ENCODE measurements at regions not wholly inside any gene's neighbourhood (a gene's known extent, or its start where the extent isn't known, plus 50 kb on each side); places are given as distances from the start of the nearest gene placed in this dataset.

DNA sequence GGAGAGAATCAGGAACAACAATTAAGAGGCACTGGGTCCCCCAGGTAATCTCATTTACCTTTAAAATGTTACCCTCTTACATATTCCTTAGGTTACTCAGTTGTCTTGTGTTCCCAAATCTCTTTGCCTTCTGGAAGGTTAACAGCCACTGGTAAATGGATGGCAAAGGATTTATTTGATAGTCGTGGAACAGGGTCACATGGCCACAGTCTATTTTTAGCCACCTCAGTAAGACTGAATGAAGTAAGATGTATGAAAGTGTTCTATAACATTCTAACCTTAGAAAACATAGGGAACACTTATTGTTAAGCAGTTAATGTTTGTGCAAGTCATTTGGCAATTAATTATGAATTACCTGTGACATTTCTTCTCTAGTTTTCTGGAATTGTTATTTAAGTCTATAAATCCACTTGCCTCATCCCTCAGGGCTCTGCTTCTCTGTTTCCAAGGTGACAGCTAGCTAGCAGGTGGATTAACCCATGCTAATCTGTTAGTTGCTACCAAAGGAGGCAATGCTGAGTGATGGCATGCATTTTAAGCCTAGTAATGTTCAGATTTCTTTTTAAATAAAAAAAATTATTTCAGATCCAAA, 211.0 kb downstream of the PIK3C3 start:
- intact Hi-C loops (cut with micrococcal nuclease; ENCODE audit: unreplicated experiment) = no loop called here
- H3K27me3 Mint-ChIP-seq (ENCODE audit: unreplicated experiment) = no peaks in the 10 kb centered on the region
- CTCF ChIA-PET = interaction anchor here (0.6 kb wide), 1 partner anchor 13 kb away, joined by 4 read pairs; no protein-coding TSS in a partner anchor
- BruUV-seq (replicated peaks) = no TSS peak
- no peaks in the 10 kb centered on the region for H3K36me3 Mint-ChIP-seq (ENCODE audit: insufficient read depth, unreplicated experiment)
- no peak overlapping the region for H3K27ac Mint-ChIP-seq (ENCODE audit: unreplicated experiment)
- no peak for DNase-seq
- H3K4me3 Mint-ChIP-seq (ENCODE audit: low read depth, unreplicated experiment) = no peak overlapping the region
- no peaks in the 10 kb centered on the region for H3K4me1 Mint-ChIP-seq (ENCODE audit: low read depth, unreplicated experiment)
- H3K9me3 Mint-ChIP-seq (ENCODE audit: low read depth, unreplicated experiment) = peaks cover 7% of the 10 kb centered on the region
- TF ChIP-seq, protein P1, sequence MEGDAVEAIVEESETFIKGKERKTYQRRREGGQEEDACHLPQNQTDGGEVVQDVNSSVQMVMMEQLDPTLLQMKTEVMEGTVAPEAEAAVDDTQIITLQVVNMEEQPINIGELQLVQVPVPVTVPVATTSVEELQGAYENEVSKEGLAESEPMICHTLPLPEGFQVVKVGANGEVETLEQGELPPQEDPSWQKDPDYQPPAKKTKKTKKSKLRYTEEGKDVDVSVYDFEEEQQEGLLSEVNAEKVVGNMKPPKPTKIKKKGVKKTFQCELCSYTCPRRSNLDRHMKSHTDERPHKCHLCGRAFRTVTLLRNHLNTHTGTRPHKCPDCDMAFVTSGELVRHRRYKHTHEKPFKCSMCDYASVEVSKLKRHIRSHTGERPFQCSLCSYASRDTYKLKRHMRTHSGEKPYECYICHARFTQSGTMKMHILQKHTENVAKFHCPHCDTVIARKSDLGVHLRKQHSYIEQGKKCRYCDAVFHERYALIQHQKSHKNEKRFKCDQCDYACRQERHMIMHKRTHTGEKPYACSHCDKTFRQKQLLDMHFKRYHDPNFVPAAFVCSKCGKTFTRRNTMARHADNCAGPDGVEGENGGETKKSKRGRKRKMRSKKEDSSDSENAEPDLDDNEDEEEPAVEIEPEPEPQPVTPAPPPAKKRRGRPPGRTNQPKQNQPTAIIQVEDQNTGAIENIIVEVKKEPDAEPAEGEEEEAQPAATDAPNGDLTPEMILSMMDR (IDR thresholded peaks at IDR 0.05; ENCODE audit: unreplicated experiment) = no peak

DNA sequence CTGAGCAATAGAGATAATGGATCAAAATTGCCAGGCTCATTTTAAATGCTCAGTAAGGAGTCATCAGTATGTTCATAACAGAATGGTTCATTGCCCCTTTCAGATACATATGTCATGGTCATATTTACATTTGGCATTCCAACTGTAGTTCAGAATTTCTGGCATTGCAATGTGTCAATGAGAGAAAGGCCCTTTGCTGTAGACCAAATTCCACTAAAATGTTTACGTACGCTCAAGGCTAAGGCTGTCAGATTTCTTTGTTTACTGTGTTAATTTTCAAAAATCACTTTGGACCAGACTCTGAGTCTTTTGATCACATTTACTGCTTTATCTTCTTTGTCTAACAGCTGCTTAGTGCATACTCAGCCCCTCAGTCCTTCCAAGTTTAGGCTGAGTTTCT, 213.5 kb downstream of the PIK3C3 start:
- no peak overlapping the region for H3K27ac Mint-ChIP-seq (ENCODE audit: unreplicated experiment)
- H3K27me3 Mint-ChIP-seq (ENCODE audit: unreplicated experiment) = no peaks in the 10 kb centered on the region
- H3K36me3 Mint-ChIP-seq (ENCODE audit: insufficient read depth, unreplicated experiment) = no peaks in the 10 kb centered on the region
- TF ChIP-seq, protein P1 (IDR thresholded peaks at IDR 0.05; ENCODE audit: unreplicated experiment) = no peak
- DNase-seq = no peak
- BruUV-seq (replicated peaks) = no TSS peak
- intact Hi-C loops (cut with micrococcal nuclease; ENCODE audit: unreplicated experiment) = no loop called here
- H3K4me3 Mint-ChIP-seq (ENCODE audit: low read depth, unreplicated experiment) = no peak overlapping the region
- H3K4me1 Mint-ChIP-seq (ENCODE audit: low read depth, unreplicated experiment) = no peaks in the 10 kb centered on the region
- CTCF ChIA-PET = no interaction called here
- peaks cover 7% of the 10 kb centered on the region for H3K9me3 Mint-ChIP-seq (ENCODE audit: low read depth, unreplicated experiment)

DNA sequence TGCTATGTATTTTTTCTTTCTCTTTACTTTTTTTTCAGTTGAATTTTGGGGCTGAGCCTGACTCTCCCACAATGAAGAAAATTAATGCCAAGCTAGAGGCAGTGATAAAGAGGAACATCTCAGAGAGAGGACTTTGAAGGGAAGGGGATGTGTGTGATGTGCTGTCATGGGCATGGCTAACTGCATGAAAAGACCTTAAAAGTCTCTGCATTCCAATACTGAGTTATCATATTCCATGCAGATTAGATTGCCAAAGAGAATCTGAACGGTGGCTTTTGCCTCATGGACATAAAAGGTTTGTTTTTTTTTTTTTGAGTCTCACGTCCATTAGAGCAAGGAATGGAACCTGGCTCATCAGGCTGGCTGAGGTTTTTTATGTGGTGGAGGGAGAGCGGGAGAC, 213.9 kb downstream of the PIK3C3 start:
- Mint-ChIP-seq H3K9me3 (ENCODE audit: low read depth, unreplicated experiment) (peaks cover 7% of the 10 kb centered on the region), H3K4me1 (ENCODE audit: low read depth, unreplicated experiment) (no peaks in the 10 kb centered on the region), H3K4me3 (ENCODE audit: low read depth, unreplicated experiment) (no peak overlapping the region), H3K36me3 (ENCODE audit: insufficient read depth, unreplicated experiment) (no peaks in the 10 kb centered on the region), H3K27me3 (ENCODE audit: unreplicated experiment) (no peaks in the 10 kb centered on the region), H3K27ac (ENCODE audit: unreplicated experiment) (no peak overlapping the region)
- no peak for DNase-seq
- intact Hi-C loops (cut with micrococcal nuclease; ENCODE audit: unreplicated experiment) = no loop called here
- no TSS peak for BruUV-seq (replicated peaks)
- CTCF ChIA-PET = no interaction called here
- TF ChIP-seq, protein P1 (IDR thresholded peaks at IDR 0.05; ENCODE audit: unreplicated experiment) = no peak

DNA sequence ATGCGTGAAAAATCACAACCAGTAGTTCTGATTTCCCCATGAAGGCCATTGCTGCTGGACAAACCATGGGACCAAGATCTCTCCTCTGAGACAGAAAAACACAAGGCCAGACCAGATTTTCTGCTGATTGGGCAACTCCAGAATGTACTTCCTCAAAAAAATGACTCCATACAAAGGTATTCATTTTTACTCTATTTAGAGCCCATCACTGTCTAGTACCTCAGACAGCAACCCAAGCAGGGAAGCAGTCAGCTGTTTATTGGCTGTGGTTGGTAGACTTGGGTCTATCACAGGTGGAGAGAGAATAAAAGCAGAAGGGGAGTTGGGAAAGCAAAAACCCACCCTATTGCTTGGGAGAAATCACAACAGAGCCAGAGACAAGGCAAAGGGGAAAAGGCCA, 219.9 kb downstream of the PIK3C3 start:
- no peak for DNase-seq
- CTCF ChIA-PET = no interaction called here
- BruUV-seq (replicated peaks) = no TSS peak

More for the DNA sequence above, 219.9 kb downstream of the PIK3C3 start:
- Mint-ChIP-seq H3K4me1 (ENCODE audit: low read depth, unreplicated experiment) (no peaks in the 10 kb centered on the region), H3K36me3 (ENCODE audit: insufficient read depth, unreplicated experiment) (no peaks in the 10 kb centered on the region), H3K27ac (ENCODE audit: unreplicated experiment) (no peak overlapping the region), H3K27me3 (ENCODE audit: unreplicated experiment) (no peaks in the 10 kb centered on the region), H3K9me3 (ENCODE audit: low read depth, unreplicated experiment) (peaks cover 3% of the 10 kb centered on the region), H3K4me3 (ENCODE audit: low read depth, unreplicated experiment) (no peak overlapping the region)
- TF ChIP-seq, protein P1 (IDR thresholded peaks at IDR 0.05; ENCODE audit: unreplicated experiment) = no peak
- intact Hi-C loops (cut with micrococcal nuclease; ENCODE audit: unreplicated experiment) = no loop called here
